ENCODE measurements at regions not wholly inside any gene's neighbourhood (a gene's known extent, or its start where the extent isn't known, plus 50 kb on each side); places are given as distances from the start of the nearest gene placed in this dataset.

DNA sequence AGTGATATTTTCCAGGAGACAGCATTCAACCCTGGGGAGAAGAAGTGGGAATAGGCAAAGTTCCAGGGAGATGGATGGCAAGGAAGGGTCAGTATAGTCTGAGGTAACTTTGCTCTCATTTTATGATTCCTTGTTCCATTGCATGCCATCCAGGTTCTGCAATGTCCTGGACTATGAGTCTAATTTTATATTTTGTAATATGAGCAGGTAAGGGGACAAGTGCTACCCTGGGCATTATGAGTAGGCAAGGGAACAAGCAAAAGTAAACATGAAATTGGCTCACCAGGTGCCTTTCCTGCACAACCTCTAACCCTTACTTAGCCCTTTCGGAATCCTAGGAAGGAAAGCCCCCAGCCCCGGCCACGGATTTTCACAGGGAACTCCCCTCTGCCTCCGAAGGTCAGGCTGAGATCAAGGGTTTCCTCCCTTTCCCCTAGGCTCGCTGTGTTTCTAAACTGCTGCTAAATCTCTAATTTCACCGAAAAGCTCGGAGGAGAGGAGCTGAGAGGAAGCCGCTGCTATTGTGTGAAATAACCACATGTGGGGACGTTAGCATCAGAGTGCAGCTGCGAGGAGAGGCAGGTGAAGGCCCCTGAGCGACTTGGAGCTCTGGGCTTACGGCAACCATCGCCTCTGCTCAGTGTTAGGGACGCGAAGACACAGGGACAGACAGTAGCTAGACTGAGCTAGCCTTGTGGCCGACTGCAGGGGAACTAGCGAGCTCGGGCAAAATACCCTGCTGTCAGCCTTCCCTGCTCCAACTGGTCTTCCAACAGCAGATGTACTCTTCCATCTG is 194.7 kb downstream of the KDM5D start:
- Mint-ChIP-seq H3K9me3 (ENCODE audit: insufficient read depth) (no peaks in the 10 kb centered on the region), H3K4me3 (no peak overlapping the region), H3K27ac (no peak overlapping the region), H3K27me3 (no peaks in the 10 kb centered on the region), H3K4me1 (no peaks in the 10 kb centered on the region)
- ATAC-seq (ENCODE audit: low read depth) (no peak), DNase-seq (no peak)
- TF ChIP-seq, protein P1, sequence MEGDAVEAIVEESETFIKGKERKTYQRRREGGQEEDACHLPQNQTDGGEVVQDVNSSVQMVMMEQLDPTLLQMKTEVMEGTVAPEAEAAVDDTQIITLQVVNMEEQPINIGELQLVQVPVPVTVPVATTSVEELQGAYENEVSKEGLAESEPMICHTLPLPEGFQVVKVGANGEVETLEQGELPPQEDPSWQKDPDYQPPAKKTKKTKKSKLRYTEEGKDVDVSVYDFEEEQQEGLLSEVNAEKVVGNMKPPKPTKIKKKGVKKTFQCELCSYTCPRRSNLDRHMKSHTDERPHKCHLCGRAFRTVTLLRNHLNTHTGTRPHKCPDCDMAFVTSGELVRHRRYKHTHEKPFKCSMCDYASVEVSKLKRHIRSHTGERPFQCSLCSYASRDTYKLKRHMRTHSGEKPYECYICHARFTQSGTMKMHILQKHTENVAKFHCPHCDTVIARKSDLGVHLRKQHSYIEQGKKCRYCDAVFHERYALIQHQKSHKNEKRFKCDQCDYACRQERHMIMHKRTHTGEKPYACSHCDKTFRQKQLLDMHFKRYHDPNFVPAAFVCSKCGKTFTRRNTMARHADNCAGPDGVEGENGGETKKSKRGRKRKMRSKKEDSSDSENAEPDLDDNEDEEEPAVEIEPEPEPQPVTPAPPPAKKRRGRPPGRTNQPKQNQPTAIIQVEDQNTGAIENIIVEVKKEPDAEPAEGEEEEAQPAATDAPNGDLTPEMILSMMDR (IDR thresholded peaks at IDR 0.05): no peak
- TF ChIP-seq EZH2 (IDR thresholded peaks at IDR 0.05; ENCODE audit: borderline replicate concordance, insufficient read depth, low read depth, low read length, poor library complexity, severe bottlenecking): no peak
- intact Hi-C loops (cut with micrococcal nuclease): no loop called here
- no peak overlapping the region for H3K27ac ChIP-seq (ENCODE audit: low read length in 2 of 2)
- H3K27me3 ChIP-seq (replicated peaks in 1 of 4; ENCODE audit: control extremely low read depth in 1 of 4, control insufficient read depth in 3 of 4, insufficient read depth in 4 of 4, low read length in 3 of 4): peaks cover 0 to 4% (median 0%) of the 10 kb centered on the region in 4 experiments
- ChIA-PET POLR2A (no interaction called here), CTCF (no interaction called here)
- no peaks in the 10 kb centered on the region for H3K9me3 ChIP-seq (ENCODE audit: control extremely low read depth in 1 of 3, control insufficient read depth in 2 of 3, insufficient read depth in 1 of 3, low read length in 2 of 3)
- H3K4me2 ChIP-seq (replicated peaks; ENCODE audit: low read depth, low read length, poor library complexity, severe bottlenecking): no peak overlapping the region
- H3K79me2 ChIP-seq (ENCODE audit: control insufficient read depth, insufficient read depth, low read length): no peaks in the 10 kb centered on the region
- no peak overlapping the region for H3K9ac ChIP-seq (ENCODE audit: low read length)
- no peaks in the 10 kb centered on the region for H3K36me3 ChIP-seq (replicated peaks in 1 of 2; ENCODE audit: control extremely low read depth in 1 of 2, control insufficient read depth in 1 of 2, extremely low read depth in 1 of 2, insufficient read depth in 2 of 2, low read length in 1 of 2)
- 57% methylated on average over 12 of the region's 18 CpGs for WGBS (ENCODE audit: insufficient coverage)
- H3K4me3 ChIP-seq (ENCODE audit: control extremely low read depth in 1 of 5, extremely low read depth in 1 of 5, insufficient read depth in 1 of 5, low read depth in 2 of 5, low read length in 4 of 5): no peak overlapping the region
- no peaks in the 10 kb centered on the region for H3K4me1 ChIP-seq (ENCODE audit: control insufficient read depth in 2 of 2, insufficient read depth in 2 of 2, low read length in 2 of 2)
- no peak overlapping the region for H2AFZ ChIP-seq (ENCODE audit: insufficient read depth, low read depth, low read length, poor library complexity, severe bottlenecking)
- H4K20me1 ChIP-seq (ENCODE audit: control insufficient read depth, insufficient read depth, low read length, poor library complexity, severe bottlenecking): no peaks in the 10 kb centered on the region
